ENCODE measurements at regions not wholly inside any gene's neighbourhood (a gene's known extent, or its start where the extent isn't known, plus 50 kb on each side); places are given as distances from the start of the nearest gene placed in this dataset.

DNA sequence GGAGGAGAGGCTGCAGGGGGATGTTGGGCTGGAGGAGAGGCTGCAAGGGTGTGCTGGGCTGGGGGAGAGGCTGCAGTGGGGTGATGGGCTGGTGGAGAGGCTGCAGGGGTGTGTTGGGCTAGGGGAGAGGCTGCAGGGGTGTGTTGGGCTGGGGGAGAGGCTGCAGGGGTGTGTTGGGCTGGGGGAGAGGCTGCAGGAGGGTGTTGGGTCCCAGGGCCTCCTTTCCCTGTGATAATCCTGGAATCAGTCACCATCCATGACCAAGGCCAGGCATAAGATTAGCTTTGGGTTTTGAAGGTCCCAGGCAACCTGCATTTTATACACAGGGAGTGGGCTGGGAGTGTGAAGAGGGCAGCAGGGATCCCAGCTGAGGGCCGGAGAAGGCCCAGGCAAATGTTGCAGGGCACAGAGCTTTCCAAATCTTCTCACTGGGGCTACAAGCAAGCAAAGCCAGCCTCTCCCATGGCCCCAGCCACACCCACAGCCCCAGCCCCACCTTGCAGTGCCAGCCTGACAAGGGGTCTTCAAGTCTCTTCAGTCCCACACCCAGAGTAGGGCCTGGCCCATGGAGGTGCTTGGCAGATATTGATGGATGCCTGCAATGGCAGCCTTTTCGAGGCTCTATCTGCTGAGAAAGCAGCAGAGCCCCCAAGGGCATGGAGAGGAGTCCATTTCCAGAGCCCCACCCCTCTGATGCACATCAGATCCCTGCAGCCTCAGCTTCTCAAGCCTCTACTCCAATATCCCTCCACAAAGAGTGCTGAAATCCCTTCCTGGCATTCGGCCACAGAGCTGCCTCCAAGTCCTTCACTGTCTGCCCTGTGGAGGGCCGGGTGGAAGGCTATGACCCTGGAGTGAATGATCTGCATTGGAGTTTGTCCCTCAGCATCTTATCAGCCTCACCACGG lies 50.3 kb upstream of the GLI2 start:
- Histone ChIP-seq H3K4me1 (no peaks in the 10 kb centered on the region), H3K4me3 (no peak overlapping the region), H3K36me3 (no peaks in the 10 kb centered on the region), H3K27me3 (peaks cover 0 to 40% of the 10 kb centered on the region in 2 donors), H3K9me3 (no peaks in the 10 kb centered on the region), H3K27ac (no peak overlapping the region)
- TF ChIP-seq, protein P1, sequence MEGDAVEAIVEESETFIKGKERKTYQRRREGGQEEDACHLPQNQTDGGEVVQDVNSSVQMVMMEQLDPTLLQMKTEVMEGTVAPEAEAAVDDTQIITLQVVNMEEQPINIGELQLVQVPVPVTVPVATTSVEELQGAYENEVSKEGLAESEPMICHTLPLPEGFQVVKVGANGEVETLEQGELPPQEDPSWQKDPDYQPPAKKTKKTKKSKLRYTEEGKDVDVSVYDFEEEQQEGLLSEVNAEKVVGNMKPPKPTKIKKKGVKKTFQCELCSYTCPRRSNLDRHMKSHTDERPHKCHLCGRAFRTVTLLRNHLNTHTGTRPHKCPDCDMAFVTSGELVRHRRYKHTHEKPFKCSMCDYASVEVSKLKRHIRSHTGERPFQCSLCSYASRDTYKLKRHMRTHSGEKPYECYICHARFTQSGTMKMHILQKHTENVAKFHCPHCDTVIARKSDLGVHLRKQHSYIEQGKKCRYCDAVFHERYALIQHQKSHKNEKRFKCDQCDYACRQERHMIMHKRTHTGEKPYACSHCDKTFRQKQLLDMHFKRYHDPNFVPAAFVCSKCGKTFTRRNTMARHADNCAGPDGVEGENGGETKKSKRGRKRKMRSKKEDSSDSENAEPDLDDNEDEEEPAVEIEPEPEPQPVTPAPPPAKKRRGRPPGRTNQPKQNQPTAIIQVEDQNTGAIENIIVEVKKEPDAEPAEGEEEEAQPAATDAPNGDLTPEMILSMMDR (IDR thresholded peaks at IDR 0.05) = no peak
- no peak for DNase-seq
- intact Hi-C loops (cut with DNase I; ENCODE audit: low total_unique reads) = no loop called here

All from tibial artery (tissue), 4 donors.